A673 (cell line): ENCODE measurements at regions not wholly inside any gene's neighbourhood (a gene's known extent, or its start where the extent isn't known, plus 50 kb on each side); places are given as distances from the start of the nearest gene placed in this dataset.
"Not testable (repeated sequence)": the region's sequence is repeated elsewhere in the genome, so short reads cannot be mapped to it uniquely, and the experiment has no call there.

Experiments used
- CTCF ChIP-seq: fragments of 300-800, 200-600 bp; sonication (generic); conservative IDR thresholded peaks from 2 replicates; pipeline ENCODE4 v1.5.1; 2017; ENCODE audit warnings: low read depth, mild to moderate bottlenecking, antibody characterized with exemption, low read length, moderate library complexity, mixed read lengths
- EZH2 ChIP-seq: fragments of 200-600 bp; sonication (generic); IDR thresholded peaks from 2 replicates; pipeline ENCODE4 v1.6.1; 2017; ENCODE audit warnings: borderline replicate concordance, low read depth, mild to moderate bottlenecking, mixed read lengths, antibody characterized with exemption, low read length; ENCODE audit not compliant: poor library complexity, severe bottlenecking

GRCh38 chr15:24271496-24272244 is 403.9 kb upstream of the NPAP1 start:
- not testable (repeated sequence) for TF ChIP-seq CTCF, EZH2
